ENCODE measurements at regions not wholly inside any gene's neighbourhood (a gene's known extent, or its start where the extent isn't known, plus 50 kb on each side); places are given as distances from the start of the nearest gene placed in this dataset.

- H3K9ac ChIP-seq (ENCODE audit: low read depth in 1 of 2, low read length in 2 of 2): no peak overlapping the region
- no peak for DNase-seq (ENCODE audit: low spot score)
- H3K4me1 ChIP-seq (ENCODE audit: control insufficient read depth in 4 of 4, insufficient read depth in 4 of 4, low read length in 3 of 4): no peaks in the 10 kb centered on the region
- TF ChIP-seq REST (IDR thresholded peaks at IDR 0.05): no peak
- TF ChIP-seq YY1 (IDR thresholded peaks at IDR 0.05): no peak
- no peak for TF ChIP-seq NR2F2 (IDR thresholded peaks at IDR 0.05)
- no peak for TF ChIP-seq HNF4A (conservative IDR thresholded peaks at IDR 0.05)
- no peak for TF ChIP-seq FOXA2 (IDR thresholded peaks at IDR 0.05)
- TF ChIP-seq ATF3 (IDR thresholded peaks at IDR 0.05): no peak
- TF ChIP-seq TAF1 (conservative IDR thresholded peaks at IDR 0.05): no peak
- no peak for TF ChIP-seq HNF4G (IDR thresholded peaks at IDR 0.05)
- no peak for TF ChIP-seq EGR1 (IDR thresholded peaks at IDR 0.05; ENCODE audit: low read depth in 2 of 2)
- TF ChIP-seq FOXA1 (IDR thresholded peaks at IDR 0.05): no peak
- no peak for TF ChIP-seq RAD21 (IDR thresholded peaks at IDR 0.05)
- TF ChIP-seq MAX (IDR thresholded peaks at IDR 0.05): no peak
- TF ChIP-seq SP1 (IDR thresholded peaks at IDR 0.05): no peak
- no peak for TF ChIP-seq ZBTB33 (IDR thresholded peaks at IDR 0.05)
- no peak overlapping the region for H3K4me3 ChIP-seq (ENCODE audit: low read depth in 1 of 3, low read length in 3 of 3)
- no peaks in the 10 kb centered on the region for H3K36me3 ChIP-seq (ENCODE audit: control insufficient read depth in 4 of 4, insufficient read depth in 3 of 4, low read depth in 1 of 4, low read length in 3 of 4)
- H3K9me3 ChIP-seq (ENCODE audit: control insufficient read depth in 4 of 4, low read length in 3 of 4): no peaks in the 10 kb centered on the region
- H3K27ac ChIP-seq (ENCODE audit: low read depth in 1 of 2, low read length in 2 of 2): no peak overlapping the region
- H3K27me3 ChIP-seq (ENCODE audit: control insufficient read depth in 4 of 4, insufficient read depth in 4 of 4, low read length in 3 of 4): no peaks in the 10 kb centered on the region
- whole genome bisulfite sequencing: 89% methylated on average over 6 of the region's 6 CpGs
These were observed 116.8 kb upstream of the SHB start for GRCh38 chr9:38185647-38186403.

- no peaks in the 10 kb centered on the region for H3K9me3 ChIP-seq (ENCODE audit: control insufficient read depth in 4 of 4, low read length in 3 of 4)
- H3K27ac ChIP-seq (ENCODE audit: low read depth in 1 of 2, low read length in 2 of 2): no peak overlapping the region
- no peaks in the 10 kb centered on the region for H3K4me1 ChIP-seq (ENCODE audit: control insufficient read depth in 4 of 4, insufficient read depth in 4 of 4, low read length in 3 of 4)
- H3K27me3 ChIP-seq (ENCODE audit: control insufficient read depth in 4 of 4, insufficient read depth in 4 of 4, low read length in 3 of 4): no peaks in the 10 kb centered on the region
- DNase-seq (ENCODE audit: low spot score): no peak
- TF ChIP-seq FOXA1 (IDR thresholded peaks at IDR 0.05) (no peak), EGR1 (IDR thresholded peaks at IDR 0.05; ENCODE audit: low read depth in 2 of 2) (no peak), NR2F2 (IDR thresholded peaks at IDR 0.05) (no peak), ATF3 (IDR thresholded peaks at IDR 0.05) (no peak), RAD21 (IDR thresholded peaks at IDR 0.05) (no peak), HNF4A (conservative IDR thresholded peaks at IDR 0.05) (no peak), SP1 (IDR thresholded peaks at IDR 0.05) (no peak), MAX (IDR thresholded peaks at IDR 0.05) (no peak), FOXA2 (IDR thresholded peaks at IDR 0.05) (no peak)
- H3K9ac ChIP-seq (ENCODE audit: low read depth in 1 of 2, low read length in 2 of 2): no peak overlapping the region
- no peak overlapping the region for H3K4me3 ChIP-seq (ENCODE audit: low read depth in 1 of 3, low read length in 3 of 3)
- H3K36me3 ChIP-seq (ENCODE audit: control insufficient read depth in 4 of 4, insufficient read depth in 3 of 4, low read depth in 1 of 4, low read length in 3 of 4): no peaks in the 10 kb centered on the region
These were observed 115.1 kb upstream of the SHB start for GRCh38 chr9:38183994-38184568.

All from liver (tissue), 7 donors.